ENCODE measurements at regions not wholly inside any gene's neighbourhood (a gene's known extent, or its start where the extent isn't known, plus 50 kb on each side); places are given as distances from the start of the nearest gene placed in this dataset.

GRCh38 chr2:168311261-168311910 is 64.0 kb upstream of the STK39 start:
- no peaks in the 10 kb centered on the region for H3K4me1 ChIP-seq (ENCODE audit: control insufficient read depth, insufficient read depth, low read length)
- no peak overlapping the region for H3K4me3 ChIP-seq (ENCODE audit: low read depth in 2 of 2, low read length in 2 of 2)
- H3K36me3 ChIP-seq (ENCODE audit: control insufficient read depth, insufficient read depth, low read length): no peaks in the 10 kb centered on the region
- ChIA-PET POLR2A (no interaction called here), CTCF (no interaction called here)
- H3K27ac ChIP-seq (ENCODE audit: low read length): no peak overlapping the region
- ATAC-seq (no peak), DNase-seq (ENCODE audit: low read depth, low spot score) (no peak)
- in situ Hi-C loops (cut with HindIII; ENCODE audit: low pct_unique_long_range_greater_than_20kb, low sequenced_read_pairs) (no loop called here), intact Hi-C loops (cut with micrococcal nuclease; ENCODE audit: unreplicated experiment) (no loop called here)
- H3K27me3 ChIP-seq (ENCODE audit: control insufficient read depth, insufficient read depth, low read length): no peaks in the 10 kb centered on the region
- H3K9me3 ChIP-seq (ENCODE audit: control insufficient read depth, insufficient read depth, low read depth, low read length): no peaks in the 10 kb centered on the region
- TF ChIP-seq SIN3A (IDR thresholded peaks at IDR 0.05; ENCODE audit: borderline replicate concordance, insufficient read depth, low read depth, low read length) (no peak), POLR2AphosphoS5 (IDR thresholded peaks at IDR 0.05; ENCODE audit: low read depth, low read length) (no peak), CTCF (IDR thresholded peaks at IDR 0.05) (no peak), TCF7L2 (IDR thresholded peaks at IDR 0.05; ENCODE audit: low read depth, low read length) (no peak)
- TF ChIP-seq, protein P1, sequence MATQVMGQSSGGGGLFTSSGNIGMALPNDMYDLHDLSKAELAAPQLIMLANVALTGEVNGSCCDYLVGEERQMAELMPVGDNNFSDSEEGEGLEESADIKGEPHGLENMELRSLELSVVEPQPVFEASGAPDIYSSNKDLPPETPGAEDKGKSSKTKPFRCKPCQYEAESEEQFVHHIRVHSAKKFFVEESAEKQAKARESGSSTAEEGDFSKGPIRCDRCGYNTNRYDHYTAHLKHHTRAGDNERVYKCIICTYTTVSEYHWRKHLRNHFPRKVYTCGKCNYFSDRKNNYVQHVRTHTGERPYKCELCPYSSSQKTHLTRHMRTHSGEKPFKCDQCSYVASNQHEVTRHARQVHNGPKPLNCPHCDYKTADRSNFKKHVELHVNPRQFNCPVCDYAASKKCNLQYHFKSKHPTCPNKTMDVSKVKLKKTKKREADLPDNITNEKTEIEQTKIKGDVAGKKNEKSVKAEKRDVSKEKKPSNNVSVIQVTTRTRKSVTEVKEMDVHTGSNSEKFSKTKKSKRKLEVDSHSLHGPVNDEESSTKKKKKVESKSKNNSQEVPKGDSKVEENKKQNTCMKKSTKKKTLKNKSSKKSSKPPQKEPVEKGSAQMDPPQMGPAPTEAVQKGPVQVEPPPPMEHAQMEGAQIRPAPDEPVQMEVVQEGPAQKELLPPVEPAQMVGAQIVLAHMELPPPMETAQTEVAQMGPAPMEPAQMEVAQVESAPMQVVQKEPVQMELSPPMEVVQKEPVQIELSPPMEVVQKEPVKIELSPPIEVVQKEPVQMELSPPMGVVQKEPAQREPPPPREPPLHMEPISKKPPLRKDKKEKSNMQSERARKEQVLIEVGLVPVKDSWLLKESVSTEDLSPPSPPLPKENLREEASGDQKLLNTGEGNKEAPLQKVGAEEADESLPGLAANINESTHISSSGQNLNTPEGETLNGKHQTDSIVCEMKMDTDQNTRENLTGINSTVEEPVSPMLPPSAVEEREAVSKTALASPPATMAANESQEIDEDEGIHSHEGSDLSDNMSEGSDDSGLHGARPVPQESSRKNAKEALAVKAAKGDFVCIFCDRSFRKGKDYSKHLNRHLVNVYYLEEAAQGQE (IDR thresholded peaks at IDR 0.05; ENCODE audit: insufficient read depth in 1 of 2, low read depth in 2 of 2, low read length in 1 of 2): no peak
- no TSS peak for BruUV-seq (replicated peaks)

GRCh38 chr2:168312036-168312822 is 64.8 kb upstream of the STK39 start:
- DNase-seq (ENCODE audit: low read depth, low spot score): no peak
- Histone ChIP-seq H3K4me1 (ENCODE audit: control insufficient read depth, insufficient read depth, low read length) (no peaks in the 10 kb centered on the region), H3K9me3 (ENCODE audit: control insufficient read depth, insufficient read depth, low read depth, low read length) (no peaks in the 10 kb centered on the region), H3K27me3 (ENCODE audit: control insufficient read depth, insufficient read depth, low read length) (no peaks in the 10 kb centered on the region), H3K36me3 (ENCODE audit: control insufficient read depth, insufficient read depth, low read length) (no peaks in the 10 kb centered on the region), H3K27ac (ENCODE audit: low read length) (no peak overlapping the region), H3K4me3 (ENCODE audit: low read depth in 2 of 2, low read length in 2 of 2) (no peak overlapping the region)
- ChIA-PET CTCF (no interaction called here), POLR2A (no interaction called here)
- in situ Hi-C loops (cut with HindIII; ENCODE audit: low pct_unique_long_range_greater_than_20kb, low sequenced_read_pairs): no loop called here
- no peak for ATAC-seq
- TF ChIP-seq SIN3A (IDR thresholded peaks at IDR 0.05; ENCODE audit: borderline replicate concordance, insufficient read depth, low read depth, low read length) (no peak), CTCF (IDR thresholded peaks at IDR 0.05) (no peak)
- intact Hi-C loops (cut with micrococcal nuclease; ENCODE audit: unreplicated experiment): no loop called here
- no TSS peak for BruUV-seq (replicated peaks)

Measured in Panc1 (cell line).